Activated CD4-positive, alpha-beta memory T cell treated with anti-CD3 and anti-CD28 coated beads, Interleukin-2, amount 10 ng/mL, durations not matched to agents 7 days and 5 days (primary cell): ENCODE measurements at regions not wholly inside any gene's neighbourhood (a gene's known extent, or its start where the extent isn't known, plus 50 kb on each side); places are given as distances from the start of the nearest gene placed in this dataset.
"Not testable (repeated sequence)": the region's sequence is repeated elsewhere in the genome, so short reads cannot be mapped to it uniquely, and the experiment has no call there.

Source experiments
- CTCF ChIA-PET: fragments of 350-600 bp; sonication (Branson Sonifier 250); formaldehyde crosslinking; loops from one replicate; lab custom pipeline; 2021; ENCODE audit warnings: antibody characterized with exemption, inconsistent platforms; lab: Charles Lee
- POLR2A ChIA-PET: fragments of 350-600 bp; sonication (Branson Sonifier 250); formaldehyde crosslinking; loops from one replicate; lab custom pipeline; 2021; ENCODE audit warnings: antibody characterized with exemption; lab: Charles Lee
- DNase-seq: peaks from one replicate; pipeline ENCODE4 v3.0.0-alpha.2; 2020
- H3K27ac Mint-ChIP-seq: one replicate; pipeline ENCODE4 v1.8.0; 2021; ENCODE audit warnings: mild to moderate bottlenecking, mixed read lengths
- H3K27me3 Mint-ChIP-seq: one replicate; pipeline ENCODE4 v1.8.0; 2021; ENCODE audit warnings: mixed read lengths
- H3K36me3 Mint-ChIP-seq: one replicate; pipeline ENCODE4 v1.8.0; 2021; ENCODE audit warnings: low read depth, mixed read lengths
- H3K4me1 Mint-ChIP-seq: one replicate; pipeline ENCODE4 v1.8.0; 2021; ENCODE audit warnings: mixed read lengths
- H3K4me3 Mint-ChIP-seq: one replicate; pipeline ENCODE4 v1.8.0; 2021; ENCODE audit warnings: mild to moderate bottlenecking, mixed read lengths
- H3K9me3 Mint-ChIP-seq: one replicate; pipeline ENCODE4 v1.8.0; 2021; ENCODE audit warnings: mixed read lengths

GRCh38 chr3:88852606-88853005 is 254.8 kb upstream of the EPHA3 start:
- H3K36me3 Mint-ChIP-seq: no peaks in the 10 kb centered on the region

GRCh38 chr3:88863196-88863595 is 244.2 kb upstream of the EPHA3 start:
- POLR2A ChIA-PET: no interaction called here
- DNase-seq: no peak

More at GRCh38 chr3:88852606-88853005, 254.8 kb upstream of the EPHA3 start:
- H3K4me1 Mint-ChIP-seq: no peaks in the 10 kb centered on the region
- DNase-seq: no peak
- peaks cover 2% of the 10 kb centered on the region for H3K9me3 Mint-ChIP-seq
- ChIA-PET POLR2A (no interaction called here), CTCF (interaction anchor here (0.7 kb wide), 1 partner anchor 55 kb away, joined by 3 read pairs; no protein-coding TSS in a partner anchor)
- no peak overlapping the region for H3K27ac Mint-ChIP-seq
- no peak overlapping the region for H3K4me3 Mint-ChIP-seq
- no peaks in the 10 kb centered on the region for H3K27me3 Mint-ChIP-seq

GRCh38 chr3:88876724-88877123 is 230.7 kb upstream of the EPHA3 start:
- DNase-seq: no peak
- H3K27me3 Mint-ChIP-seq: no peaks in the 10 kb centered on the region
- H3K4me1 Mint-ChIP-seq: no peaks in the 10 kb centered on the region
- H3K4me3 Mint-ChIP-seq: no peak overlapping the region
- POLR2A ChIA-PET: no interaction called here
- H3K9me3 Mint-ChIP-seq: no peaks in the 10 kb centered on the region
- CTCF ChIA-PET: interaction anchor here (0.6 kb wide), 1 partner anchor 26 kb away, joined by 3 read pairs; no protein-coding TSS in a partner anchor
- H3K36me3 Mint-ChIP-seq: no peaks in the 10 kb centered on the region
- H3K27ac Mint-ChIP-seq: no peak overlapping the region

More at GRCh38 chr3:88863196-88863595, 244.2 kb upstream of the EPHA3 start:
- Mint-ChIP-seq H3K36me3 (no peaks in the 10 kb centered on the region), H3K4me1 (no peaks in the 10 kb centered on the region), H3K27ac (no peak overlapping the region), H3K9me3 (peaks cover 6% of the 10 kb centered on the region), H3K27me3 (no peaks in the 10 kb centered on the region), H3K4me3 (no peak overlapping the region)
- CTCF ChIA-PET: no interaction called here

GRCh38 chr3:88879905-88880304 is 227.5 kb upstream of the EPHA3 start:
- ChIA-PET POLR2A (no interaction called here), CTCF (no interaction called here)
- DNase-seq: no peak
- no peak overlapping the region for H3K27ac Mint-ChIP-seq
- H3K9me3 Mint-ChIP-seq: no peaks in the 10 kb centered on the region
- H3K4me1 Mint-ChIP-seq: no peaks in the 10 kb centered on the region
- no peaks in the 10 kb centered on the region for H3K27me3 Mint-ChIP-seq
- H3K36me3 Mint-ChIP-seq: no peaks in the 10 kb centered on the region
- no peak overlapping the region for H3K4me3 Mint-ChIP-seq

GRCh38 chr3:88882121-88882520 is 225.3 kb upstream of the EPHA3 start:
- H3K9me3 Mint-ChIP-seq: peaks cover 3% of the 10 kb centered on the region
- H3K27me3 Mint-ChIP-seq: no peaks in the 10 kb centered on the region
- CTCF ChIA-PET: no interaction called here
- H3K27ac Mint-ChIP-seq: no peak overlapping the region
- no peak for DNase-seq
- no peak overlapping the region for H3K4me3 Mint-ChIP-seq
- POLR2A ChIA-PET: no interaction called here
- no peaks in the 10 kb centered on the region for H3K4me1 Mint-ChIP-seq
- no peaks in the 10 kb centered on the region for H3K36me3 Mint-ChIP-seq

GRCh38 chr3:88886624-88887023 is 220.8 kb upstream of the EPHA3 start:
- not testable (repeated sequence) for H3K36me3 Mint-ChIP-seq, H3K4me1 Mint-ChIP-seq

GRCh38 chr3:88896026-88896425 is 211.4 kb upstream of the EPHA3 start:
- Mint-ChIP-seq H3K36me3 (no peaks in the 10 kb centered on the region), H3K4me1 (no peaks in the 10 kb centered on the region), H3K27ac (no peak overlapping the region), H3K9me3 (peaks cover 5% of the 10 kb centered on the region), H3K4me3 (no peak overlapping the region), H3K27me3 (no peaks in the 10 kb centered on the region)
- DNase-seq: no peak
- ChIA-PET CTCF (no interaction called here), POLR2A (no interaction called here)

More at GRCh38 chr3:88886624-88887023, 220.8 kb upstream of the EPHA3 start:
- H3K27me3 Mint-ChIP-seq, CTCF ChIA-PET, POLR2A ChIA-PET, DNase-seq, H3K9me3 Mint-ChIP-seq, H3K4me3 Mint-ChIP-seq, H3K27ac Mint-ChIP-seq: not testable (repeated sequence)

- POLR2A ChIA-PET: no interaction called here
- Mint-ChIP-seq H3K27ac (no peak overlapping the region), H3K4me3 (no peak overlapping the region), H3K9me3 (no peaks in the 10 kb centered on the region), H3K36me3 (no peaks in the 10 kb centered on the region), H3K4me1 (no peaks in the 10 kb centered on the region), H3K27me3 (no peaks in the 10 kb centered on the region)
- CTCF ChIA-PET: no interaction called here
- no peak for DNase-seq
Measured at GRCh38 chr3:88912294-88912877, 195.0 kb upstream of the EPHA3 start.

- no peaks in the 10 kb centered on the region for H3K9me3 Mint-ChIP-seq
- H3K27me3 Mint-ChIP-seq: no peaks in the 10 kb centered on the region
- no peak for DNase-seq
- H3K4me3 Mint-ChIP-seq: no peak overlapping the region
- no peaks in the 10 kb centered on the region for H3K36me3 Mint-ChIP-seq
- H3K4me1 Mint-ChIP-seq: no peaks in the 10 kb centered on the region
- POLR2A ChIA-PET: no interaction called here
- no peak overlapping the region for H3K27ac Mint-ChIP-seq
- CTCF ChIA-PET: no interaction called here
Measured at GRCh38 chr3:88918841-88919240, 188.6 kb upstream of the EPHA3 start.

GRCh38 chr3:88921986-88922385 is 185.4 kb upstream of the EPHA3 start:
- ChIA-PET POLR2A (no interaction called here), CTCF (no interaction called here)
- no peak overlapping the region for H3K4me3 Mint-ChIP-seq
- no peaks in the 10 kb centered on the region for H3K9me3 Mint-ChIP-seq
- no peaks in the 10 kb centered on the region for H3K4me1 Mint-ChIP-seq
- H3K27ac Mint-ChIP-seq: no peak overlapping the region
- H3K27me3 Mint-ChIP-seq: no peaks in the 10 kb centered on the region
- no peak for DNase-seq
- H3K36me3 Mint-ChIP-seq: no peaks in the 10 kb centered on the region

- no peak overlapping the region for H3K4me3 Mint-ChIP-seq
- peaks cover 2% of the 10 kb centered on the region for H3K9me3 Mint-ChIP-seq
- ChIA-PET POLR2A (no interaction called here), CTCF (no interaction called here)
- H3K36me3 Mint-ChIP-seq: no peaks in the 10 kb centered on the region
- H3K27me3 Mint-ChIP-seq: no peaks in the 10 kb centered on the region
- no peaks in the 10 kb centered on the region for H3K4me1 Mint-ChIP-seq
- no peak overlapping the region for H3K27ac Mint-ChIP-seq
- DNase-seq: no peak
Measured at GRCh38 chr3:88926221-88926620, 181.2 kb upstream of the EPHA3 start.

- Mint-ChIP-seq H3K36me3 (no peaks in the 10 kb centered on the region), H3K4me3 (no peak overlapping the region), H3K4me1 (no peaks in the 10 kb centered on the region), H3K27me3 (no peaks in the 10 kb centered on the region), H3K9me3 (peaks cover 10% of the 10 kb centered on the region), H3K27ac (no peak overlapping the region)
- ChIA-PET POLR2A (no interaction called here), CTCF (no interaction called here)
- no peak for DNase-seq
Measured at GRCh38 chr3:88930611-88931010, 176.8 kb upstream of the EPHA3 start.

GRCh38 chr3:88936831-88937230 is 170.6 kb upstream of the EPHA3 start:
- POLR2A ChIA-PET: no interaction called here
- H3K36me3 Mint-ChIP-seq: no peaks in the 10 kb centered on the region
- no peaks in the 10 kb centered on the region for H3K4me1 Mint-ChIP-seq
- no peaks in the 10 kb centered on the region for H3K27me3 Mint-ChIP-seq
- H3K9me3 Mint-ChIP-seq: peaks cover 14% of the 10 kb centered on the region
- H3K27ac Mint-ChIP-seq: no peak overlapping the region
- CTCF ChIA-PET: no interaction called here
- DNase-seq: no peak
- no peak overlapping the region for H3K4me3 Mint-ChIP-seq

- ChIA-PET POLR2A (no interaction called here), CTCF (interaction anchor here (0.6 kb wide), 1 partner anchor 91 kb away, joined by 3 read pairs; no protein-coding TSS in a partner anchor)
- H3K4me3 Mint-ChIP-seq: no peak overlapping the region
- no peaks in the 10 kb centered on the region for H3K36me3 Mint-ChIP-seq
- DNase-seq: no peak
- H3K27me3 Mint-ChIP-seq: no peaks in the 10 kb centered on the region
- H3K27ac Mint-ChIP-seq: no peak overlapping the region
- no peaks in the 10 kb centered on the region for H3K4me1 Mint-ChIP-seq
- H3K9me3 Mint-ChIP-seq: peaks cover 8% of the 10 kb centered on the region
Measured at GRCh38 chr3:88940296-88940695, 167.1 kb upstream of the EPHA3 start.
